CD4-positive, alpha-beta T cell (primary cell): ENCODE measurements at regions not wholly inside any gene's neighbourhood (a gene's known extent, or its start where the extent isn't known, plus 50 kb on each side); places are given as distances from the start of the nearest gene placed in this dataset.

Experiments
- ATAC-seq: fragments of 200-7000 bp; cut with Tn5 transposase; one replicate; pipeline ENCODE4 v1.10.0; 2022; ENCODE audit warnings: mild to moderate bottlenecking; ENCODE audit not compliant: poor library complexity
- CTCF ChIA-PET: fragments of 350-600 bp; sonication (Branson Sonifier 250); formaldehyde crosslinking; loops from one replicate; lab custom pipeline; 2021; ENCODE audit warnings: antibody characterized with exemption, inconsistent platforms; lab: Charles Lee
- POLR2A ChIA-PET: fragments of 350-600 bp; sonication (Branson Sonifier 250); formaldehyde crosslinking; loops from one replicate; lab custom pipeline; 2021; ENCODE audit warnings: antibody characterized with exemption, inconsistent platforms; lab: Charles Lee
- DNase-seq, 14 experiments: peaks; one replicate each; pipeline ENCODE4 v3.0.0-alpha.2; 2013 to 2020; ENCODE audit warnings: mixed read lengths in 2 of 14
- H3K27ac ChIP-seq, 2 donors: one replicate each; pipeline versions ENCODE4 v1.5.1 to v1.7.0; 2013; ENCODE audit warnings: low read length in 2 of 2, low read depth in 1 of 2, mild to moderate bottlenecking in 1 of 2
- H3K27me3 ChIP-seq, 2 experiments: 1 replicate in 1 of 2; 2 replicates in 1 of 2; pipeline versions ENCODE4 v1.6.1 to v1.7.0; 2013; ENCODE audit warnings: low read length in 2 of 2, control low read depth in 1 of 2, mild to moderate bottlenecking in 1 of 2, moderate library complexity in 1 of 2; ENCODE audit not compliant: insufficient read depth in 2 of 2, control insufficient read depth in 1 of 2
- H3K36me3 ChIP-seq: one replicate; pipeline ENCODE4 v1.6.1; 2013; ENCODE audit warnings: low read length, control low read depth; ENCODE audit not compliant: insufficient read depth
- H3K4me1 ChIP-seq: one replicate; pipeline ENCODE4 v1.6.1; 2013; ENCODE audit warnings: low read length, control low read depth; ENCODE audit not compliant: insufficient read depth
- H3K4me3 ChIP-seq: one replicate; pipeline ENCODE4 v1.5.1; 2013; ENCODE audit warnings: mild to moderate bottlenecking, low read length, moderate library complexity
- H3K9me3 ChIP-seq, 2 experiments: 1 replicate in 1 of 2; 2 replicates in 1 of 2; pipeline versions ENCODE4 v1.6.1 to v1.7.0; 2013; ENCODE audit warnings: low read length in 2 of 2, mild to moderate bottlenecking in 2 of 2, control low read depth in 1 of 2, moderate library complexity in 1 of 2; ENCODE audit not compliant: control insufficient read depth in 1 of 2, insufficient read depth in 1 of 2
- H3K27ac Mint-ChIP-seq: one replicate; pipeline ENCODE4 v1.8.0; 2020; ENCODE audit warnings: mixed read lengths
- H3K27me3 Mint-ChIP-seq: one replicate; pipeline ENCODE4 v1.8.0; 2021; ENCODE audit warnings: mixed read lengths
- H3K36me3 Mint-ChIP-seq: one replicate; pipeline ENCODE4 v1.8.0; 2021; ENCODE audit warnings: low read depth, mixed read lengths
- H3K4me1 Mint-ChIP-seq: one replicate; pipeline ENCODE4 v1.8.0; 2021; ENCODE audit warnings: low read depth, mixed read lengths
- H3K4me3 Mint-ChIP-seq: one replicate; pipeline ENCODE4 v1.8.0; 2020; ENCODE audit warnings: mild to moderate bottlenecking, mixed read lengths
- H3K9me3 Mint-ChIP-seq: one replicate; pipeline ENCODE4 v1.8.0; 2020; ENCODE audit warnings: mixed read lengths
- CTCF ChIP-seq: fragments of 200-600 bp; IDR thresholded peaks from one replicate; pipeline ENCODE4 v1.8.0; 2022; ENCODE audit warnings: antibody characterized with exemption, mild to moderate bottlenecking
- intact Hi-C, 2 experiments: fragments of 100-400 bp; cut with DNase I in 1 of 2; cut with micrococcal nuclease in 1 of 2; formaldehyde crosslinking; loops; one replicate each; pipeline versions ENCODE4 v1.15.1 to v1.9.0; 2023 to 2025; cut with DNase I, micrococcal nuclease

DNA sequence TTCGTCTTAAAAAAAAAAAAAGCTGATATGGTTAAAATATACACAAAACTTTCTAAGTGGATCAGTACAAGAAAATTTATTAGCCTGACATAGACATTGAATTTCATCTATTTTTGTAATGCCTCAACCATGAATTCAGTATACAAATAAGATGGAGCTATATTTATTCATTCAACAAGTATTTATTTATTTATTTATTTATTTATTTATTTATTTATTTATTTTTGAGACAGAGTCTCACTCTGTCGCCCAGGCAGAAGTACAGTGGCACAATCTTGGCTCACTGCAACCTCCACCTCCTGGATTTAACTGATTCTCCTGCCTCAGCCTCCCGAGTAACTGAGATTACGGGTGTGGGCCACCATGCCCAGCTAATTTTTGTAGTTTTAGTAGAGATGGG lies 78.5 kb upstream of the GSX1 start:
- peaks cover 15% of the 10 kb centered on the region for H3K27me3 Mint-ChIP-seq

DNA sequence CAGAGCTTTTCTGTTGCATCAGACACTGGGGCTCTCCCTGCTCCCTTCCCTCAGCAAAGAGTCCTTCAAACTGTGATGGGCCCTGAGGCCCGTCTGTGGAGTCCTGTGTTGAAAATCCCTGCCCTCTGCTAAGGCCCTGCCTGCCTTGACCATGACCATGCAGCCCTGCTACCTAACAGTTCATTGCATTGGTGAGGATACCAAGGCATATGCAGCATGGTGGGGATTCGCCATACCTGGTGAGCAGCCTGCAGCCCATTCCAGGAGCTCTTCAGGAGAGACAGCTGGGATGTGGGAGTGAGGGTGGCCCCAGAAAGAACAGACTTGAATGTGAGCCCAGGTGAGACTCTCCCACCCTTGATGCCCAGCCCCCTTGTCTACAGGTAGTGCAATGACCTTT lies 70.6 kb upstream of the GSX1 start:
- Mint-ChIP-seq H3K36me3 (no peaks in the 10 kb centered on the region), H3K4me3 (no peak overlapping the region), H3K4me1 (no peaks in the 10 kb centered on the region), H3K9me3 (no peaks in the 10 kb centered on the region), H3K27me3 (peaks cover 11% of the 10 kb centered on the region), H3K27ac (no peak overlapping the region)
- H3K9me3 ChIP-seq: no peaks in the 10 kb centered on the region
- intact Hi-C loops: no loop called here
- no peaks in the 10 kb centered on the region for H3K4me1 ChIP-seq
- no peak for ATAC-seq
- POLR2A ChIA-PET: no interaction called here
- DNase-seq: no peak
- H3K4me3 ChIP-seq: no peak overlapping the region
- CTCF ChIA-PET: no interaction called here
- no peak for TF ChIP-seq CTCF
- no peaks in the 10 kb centered on the region for H3K36me3 ChIP-seq
- H3K27ac ChIP-seq: no peak overlapping the region
- no peaks in the 10 kb centered on the region for H3K27me3 ChIP-seq

More for the DNA sequence above, 78.5 kb upstream of the GSX1 start:
- Histone ChIP-seq H3K4me1 (no peaks in the 10 kb centered on the region), H3K27me3 (peaks cover 0 to 2% of the 10 kb centered on the region in 2 experiments), H3K9me3 (no peaks in the 10 kb centered on the region), H3K4me3 (no peak overlapping the region), H3K36me3 (no peaks in the 10 kb centered on the region), H3K27ac (no peak overlapping the region)
- ATAC-seq (no peak), DNase-seq (no peak)
- Mint-ChIP-seq H3K9me3 (no peaks in the 10 kb centered on the region), H3K4me1 (no peaks in the 10 kb centered on the region), H3K27ac (no peak overlapping the region), H3K36me3 (no peaks in the 10 kb centered on the region), H3K4me3 (no peak overlapping the region)
- intact Hi-C loops: loop anchor here (2.0 to 10.0 kb wide), 4 partner anchors 181 to 309 kb away; no protein-coding TSS in a partner anchor
- CTCF ChIA-PET: no interaction called here
- POLR2A ChIA-PET: interaction anchor here (0.9 kb wide), 1 partner anchor 15 kb away, joined by 3 read pairs; no protein-coding TSS in a partner anchor
- no peak for TF ChIP-seq CTCF

DNA sequence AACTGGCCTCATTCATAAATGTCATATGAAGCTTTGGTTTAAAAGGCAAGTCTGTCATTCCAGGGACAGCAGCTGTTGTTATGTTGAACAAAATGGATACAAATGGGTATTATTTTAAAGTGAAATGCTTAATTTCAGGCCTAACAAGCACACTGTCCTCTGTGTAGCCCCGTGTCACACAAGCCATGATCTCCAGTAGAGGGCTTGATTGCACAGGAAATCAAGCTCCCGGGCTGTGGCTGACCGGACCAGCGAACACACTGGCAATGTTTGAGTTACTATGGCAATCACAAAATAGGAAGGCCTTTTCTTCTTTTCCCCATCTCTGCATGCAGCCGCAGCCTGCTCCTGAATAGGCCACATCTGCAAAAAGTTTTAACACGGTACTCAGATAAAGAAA lies 64.0 kb upstream of the GSX1 start:
- no peaks in the 10 kb centered on the region for H3K27me3 ChIP-seq
- H3K4me1 ChIP-seq: peaks cover 10% of the 10 kb centered on the region
- peaks cover 27% of the 10 kb centered on the region for H3K4me1 Mint-ChIP-seq
- no peaks in the 10 kb centered on the region for H3K9me3 ChIP-seq
- no peak overlapping the region for H3K27ac ChIP-seq
- no peak overlapping the region for H3K4me3 ChIP-seq
- no peak overlapping the region for H3K27ac Mint-ChIP-seq
- ChIA-PET POLR2A (interaction anchor here (1.2 kb wide), 1 partner anchor 14 kb away, joined by 3 read pairs; no protein-coding TSS in a partner anchor), CTCF (no interaction called here)
- H3K36me3 Mint-ChIP-seq: no peaks in the 10 kb centered on the region
- no peaks in the 10 kb centered on the region for H3K36me3 ChIP-seq
- ATAC-seq (no peak), DNase-seq (no peak)
- H3K9me3 Mint-ChIP-seq: no peaks in the 10 kb centered on the region
- H3K4me3 Mint-ChIP-seq: no peak overlapping the region
- TF ChIP-seq CTCF: no peak
- intact Hi-C loops: no loop called here
- H3K27me3 Mint-ChIP-seq: no peaks in the 10 kb centered on the region
